Liver (tissue), 3 donors: ENCODE measurements at regions not wholly inside any gene's neighbourhood (a gene's known extent, or its start where the extent isn't known, plus 50 kb on each side); places are given as distances from the start of the nearest gene placed in this dataset.

Source experiments
- ATF3 ChIP-seq: IDR thresholded peaks from 2 replicates; pipeline ENCODE4 v1.6.1; 2016; ENCODE audit warnings: antibody characterized with exemption
- CTCF ChIP-seq: fragments of 150-350 bp; IDR thresholded peaks from 2 replicates; pipeline ENCODE4 v1.5.1; 2017; ENCODE audit warnings: improper control_type of control experiment, low read depth, low read length; ENCODE audit not compliant: missing input control
- FOXA1 ChIP-seq: IDR thresholded peaks from 2 replicates; pipeline ENCODE4 v1.6.1; 2016; ENCODE audit warnings: antibody characterized with exemption
- GABPA ChIP-seq, 2 donors: IDR thresholded peaks in 1 of 2; conservative IDR thresholded peaks in 1 of 2; 2 replicates each; pipeline ENCODE4 v1.6.1; 2016; ENCODE audit warnings: antibody characterized with exemption in 2 of 2, mild to moderate bottlenecking in 1 of 2, moderate library complexity in 1 of 2
- HNF4G ChIP-seq: IDR thresholded peaks from 2 replicates; pipeline ENCODE4 v1.6.1; 2016; ENCODE audit warnings: antibody characterized with exemption
- MAX ChIP-seq: IDR thresholded peaks from 2 replicates; pipeline ENCODE4 v1.6.1; 2016; ENCODE audit warnings: antibody characterized with exemption
- RAD21 ChIP-seq, 2 donors: IDR thresholded peaks; 2 replicates each; pipeline ENCODE4 v1.6.1; 2016; ENCODE audit warnings: antibody characterized with exemption in 2 of 2, mild to moderate bottlenecking in 2 of 2
- REST ChIP-seq: IDR thresholded peaks from 2 replicates; pipeline ENCODE4 v1.6.1; 2016; ENCODE audit warnings: antibody characterized with exemption, mild to moderate bottlenecking
- RXRA ChIP-seq, 2 donors: IDR thresholded peaks; 2 replicates each; pipeline ENCODE4 v1.6.1; 2017 to 2018; ENCODE audit warnings: antibody characterized with exemption in 2 of 2, mild to moderate bottlenecking in 1 of 2
- TAF1 ChIP-seq: conservative IDR thresholded peaks from 2 replicates; pipeline ENCODE4 v1.6.1; 2016; ENCODE audit warnings: antibody characterized with exemption, mild to moderate bottlenecking
- YY1 ChIP-seq: IDR thresholded peaks from 2 replicates; pipeline ENCODE4 v1.6.1; 2016; ENCODE audit warnings: antibody characterized with exemption, mild to moderate bottlenecking
- donor health status: healthy.
- donor health status: healthy.

- no peak for TF ChIP-seq CTCF
- no peak for TF ChIP-seq ATF3
- TF ChIP-seq HNF4G = no peak
- TF ChIP-seq TAF1 = no peak
- no peak for TF ChIP-seq FOXA1
- TF ChIP-seq MAX = no peak
- TF ChIP-seq RAD21 (IDR thresholded peaks at IDR 0.05) = no peak
- no peak for TF ChIP-seq GABPA (IDR thresholded peaks at IDR 0.05 in 1 of 2, conservative IDR thresholded peaks at IDR 0.05 in 1 of 2)
- TF ChIP-seq YY1 = no peak
- no peak for TF ChIP-seq REST
- TF ChIP-seq RXRA (IDR thresholded peaks at IDR 0.05) = no peak
Observed at GRCh38 chr1:221809091-221810029, 67.5 kb upstream of the DUSP10 start.
